ENCODE measurements at regions not wholly inside any gene's neighbourhood (a gene's known extent, or its start where the extent isn't known, plus 50 kb on each side); places are given as distances from the start of the nearest gene placed in this dataset.

- TF ChIP-seq CTCF (conservative IDR thresholded peaks at IDR 0.05; ENCODE audit: low read length) (no peak), EZH2phosphoT487 (IDR thresholded peaks at IDR 0.05; ENCODE audit: borderline replicate concordance, low read depth, low read length) (no peak)
Measured at GRCh38 chr5:1639757-1640156, 116.0 kb upstream of the LPCAT1 start.

Measured in OCI-LY7 (cell line).